Fibroblast of skin of scalp (primary cell): ENCODE measurements at regions not wholly inside any gene's neighbourhood (a gene's known extent, or its start where the extent isn't known, plus 50 kb on each side); places are given as distances from the start of the nearest gene placed in this dataset.
A peak's percentile ranks its signal among the peaks of the same experiment; 100 is the strongest.

Experiments
- DNase-seq: peaks from one replicate; pipeline ENCODE4 v3.0.0-alpha.2; 2013

DNA sequence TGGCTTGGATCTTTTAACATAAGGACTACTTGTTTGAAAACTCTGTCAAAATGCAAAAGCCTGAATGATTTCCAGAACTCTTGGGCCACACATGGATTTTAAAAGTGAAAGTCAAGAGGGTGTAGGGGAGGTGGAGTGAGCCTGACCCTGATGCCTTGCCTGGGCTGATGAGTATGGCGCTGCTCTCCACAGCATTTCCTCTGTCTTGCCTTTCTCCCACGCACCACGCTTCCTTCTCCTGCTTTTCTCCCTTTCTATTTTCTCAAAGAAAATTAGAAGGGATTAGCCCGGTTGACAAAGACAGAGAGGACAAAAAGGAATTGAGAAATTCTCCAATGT, 207.0 kb upstream of the CCDC68 start:
- DNase-seq = no peak

GRCh38 chr18:55163550-55163949, 204.3 kb upstream of the CCDC68 start:
- DNase-seq = no peak

- no peak for DNase-seq
Measured at GRCh38 chr18:55161916-55162315, 202.7 kb upstream of the CCDC68 start.

GRCh38 chr18:55159027-55159426, 199.8 kb upstream of the CCDC68 start:
- no peak for DNase-seq

- DNase-seq = no peak
Measured at GRCh38 chr18:55158570-55158969, 199.3 kb upstream of the CCDC68 start.

- no peak for DNase-seq
Measured at GRCh38 chr18:55153346-55153745, 194.1 kb upstream of the CCDC68 start.

GRCh38 chr18:55152801-55153200, 193.5 kb upstream of the CCDC68 start:
- DNase-seq = peak; percentile 57

DNA sequence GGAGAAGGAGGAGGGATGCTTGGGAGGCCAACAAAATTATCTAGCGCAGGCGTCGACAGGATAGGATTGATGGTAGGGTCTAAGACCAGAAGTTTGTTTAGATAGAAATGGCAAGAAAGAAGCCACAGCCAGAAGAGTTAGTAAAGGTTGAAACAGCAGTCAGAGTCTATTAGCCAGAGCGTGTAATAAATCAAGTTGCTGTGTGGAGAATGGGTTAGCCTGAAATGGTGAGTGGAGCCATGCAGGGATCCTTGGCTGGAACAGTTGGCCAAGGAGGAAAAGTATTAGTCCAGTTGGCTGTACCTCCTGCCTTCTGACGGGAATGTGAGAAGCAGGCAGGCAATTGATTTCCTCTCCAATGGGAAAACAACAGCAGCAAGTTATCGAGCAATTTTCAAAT, 190.7 kb upstream of the CCDC68 start:
- DNase-seq = no peak

DNA sequence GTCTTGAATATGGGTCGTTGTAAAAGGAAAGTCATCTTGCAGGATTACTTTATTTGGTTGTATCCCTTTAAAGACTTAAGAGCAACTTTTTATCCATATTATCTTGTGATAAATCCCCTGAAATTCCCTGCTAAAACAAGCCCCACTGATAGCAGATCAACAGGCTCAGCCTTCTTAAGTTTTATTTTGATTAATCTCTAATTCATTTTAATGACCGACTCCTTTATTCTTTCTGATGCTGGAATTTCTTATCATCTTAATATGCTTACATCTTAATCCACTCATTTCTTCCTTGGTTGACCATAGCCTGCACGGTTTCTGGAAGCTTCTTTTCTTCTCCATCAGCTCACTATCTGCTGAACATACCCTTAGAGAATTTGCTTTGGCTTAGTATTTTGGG, 188.5 kb upstream of the CCDC68 start:
- DNase-seq = no peak

- DNase-seq = no peak
Measured at GRCh38 chr18:55144193-55144930, 185.1 kb upstream of the CCDC68 start.

DNA sequence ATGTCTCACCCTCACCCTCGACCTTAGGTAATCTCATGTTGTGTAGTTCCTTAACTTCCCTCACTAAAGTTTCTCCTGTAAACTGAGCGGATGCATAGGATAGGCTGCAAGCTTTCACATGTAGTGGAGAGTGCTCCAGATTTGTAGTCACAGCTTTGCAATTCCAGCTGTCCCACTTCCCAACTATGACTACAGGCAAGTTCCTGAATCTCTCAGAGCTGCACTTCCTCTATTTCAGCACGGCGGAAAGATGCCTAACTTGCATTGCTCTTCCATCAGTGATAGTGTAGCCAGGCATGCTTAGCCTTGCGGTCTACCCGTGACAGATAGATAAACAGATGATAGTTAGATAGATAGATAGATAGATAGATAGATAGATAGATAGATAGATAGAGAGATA, 183.1 kb upstream of the CCDC68 start:
- no peak for DNase-seq

- DNase-seq = peak; percentile 52
Measured at GRCh38 chr18:55141318-55141717, 182.1 kb upstream of the CCDC68 start.

DNA sequence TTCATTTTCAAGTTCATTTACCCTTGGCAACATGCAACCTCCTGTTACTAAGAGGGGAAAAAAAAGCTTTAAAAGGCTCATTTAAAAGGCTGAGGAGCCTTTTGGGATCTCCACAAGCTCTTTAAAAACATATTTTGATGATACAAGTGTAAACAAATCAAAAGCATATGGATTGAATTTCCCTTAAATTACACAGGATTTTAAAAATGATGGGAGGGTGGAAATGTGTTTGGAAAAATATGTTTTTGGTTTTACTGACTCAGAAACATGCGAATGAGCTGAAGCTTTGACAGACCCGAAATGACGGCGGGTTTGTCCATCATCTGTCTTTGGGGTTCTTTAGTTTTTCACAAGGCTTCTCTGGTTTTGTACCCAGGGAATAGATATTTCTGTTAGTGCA, 180.6 kb upstream of the CCDC68 start:
- DNase-seq = peak; percentile 10

DNA sequence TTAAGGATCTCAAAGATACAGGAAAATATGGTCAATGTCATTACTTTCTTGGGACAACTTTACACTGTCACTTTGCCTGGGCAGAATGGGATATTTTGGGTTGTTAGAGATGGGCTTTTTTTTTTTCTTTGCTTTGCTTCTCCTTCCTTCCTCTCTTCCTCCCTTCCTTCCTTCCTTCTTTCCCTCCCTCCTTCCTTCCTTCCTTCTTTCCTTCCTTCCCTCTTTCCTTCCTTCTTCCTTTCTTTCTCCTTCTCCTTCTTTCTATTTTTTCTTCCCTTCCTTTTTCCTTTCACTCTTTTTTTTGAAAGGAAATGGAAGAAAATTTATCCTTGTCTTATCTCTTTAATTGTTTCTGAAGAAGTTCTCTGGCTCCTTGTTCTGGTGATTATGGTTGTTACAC, 180.0 kb upstream of the CCDC68 start:
- no peak for DNase-seq

- DNase-seq = no peak
Measured at GRCh38 chr18:55138401-55138800, 179.1 kb upstream of the CCDC68 start.

DNA sequence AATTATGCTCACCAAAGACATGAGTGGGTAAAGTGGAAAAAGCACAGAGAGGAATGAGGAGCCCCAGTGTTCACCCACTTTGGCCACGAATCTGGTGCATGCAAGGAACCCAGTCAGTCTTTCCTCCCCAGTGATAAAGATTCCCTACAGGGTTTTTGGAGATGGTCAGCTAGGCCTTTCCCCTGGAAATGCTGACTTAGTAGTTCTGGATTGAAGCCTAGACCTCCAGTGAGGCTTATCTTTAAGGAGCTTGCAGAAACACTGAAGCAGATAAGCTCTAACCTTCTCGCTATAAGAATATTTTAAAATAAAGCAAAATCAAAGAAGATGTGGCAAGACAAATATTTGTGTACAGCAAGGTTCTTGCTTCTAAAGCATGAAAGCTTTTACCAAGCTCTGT, 178.3 kb upstream of the CCDC68 start:
- DNase-seq = no peak

- DNase-seq = no peak
Measured at GRCh38 chr18:55136864-55137263, 177.6 kb upstream of the CCDC68 start.

GRCh38 chr18:55136258-55136657, 177.0 kb upstream of the CCDC68 start:
- DNase-seq = no peak

DNA sequence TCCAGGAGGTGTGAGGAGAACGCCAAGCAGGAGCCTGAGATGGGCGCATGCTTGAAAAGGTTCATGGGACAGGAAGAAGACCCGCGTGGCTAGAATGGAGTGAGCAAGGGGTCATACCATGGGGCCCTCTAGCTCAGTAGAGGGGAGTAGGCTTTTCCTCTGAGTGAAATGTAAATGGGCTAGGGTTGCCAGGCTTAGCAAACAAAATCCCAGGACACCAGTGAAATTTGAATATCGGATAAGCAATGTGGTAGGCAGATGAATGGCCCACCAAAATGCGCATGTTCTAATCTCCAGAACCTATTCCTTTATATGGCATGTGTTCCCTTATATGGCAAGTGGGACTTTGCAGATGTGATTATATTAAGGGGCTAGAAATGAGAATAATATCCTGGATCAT, 174.1 kb upstream of the CCDC68 start:
- no peak for DNase-seq

GRCh38 chr18:55128437-55128836, 169.2 kb upstream of the CCDC68 start:
- DNase-seq = no peak

- DNase-seq = peak; percentile 55
Measured at GRCh38 chr18:55124078-55124763, 165.0 kb upstream of the CCDC68 start.

- no peak for DNase-seq
Measured at GRCh38 chr18:55123361-55123760, 164.1 kb upstream of the CCDC68 start.

DNA sequence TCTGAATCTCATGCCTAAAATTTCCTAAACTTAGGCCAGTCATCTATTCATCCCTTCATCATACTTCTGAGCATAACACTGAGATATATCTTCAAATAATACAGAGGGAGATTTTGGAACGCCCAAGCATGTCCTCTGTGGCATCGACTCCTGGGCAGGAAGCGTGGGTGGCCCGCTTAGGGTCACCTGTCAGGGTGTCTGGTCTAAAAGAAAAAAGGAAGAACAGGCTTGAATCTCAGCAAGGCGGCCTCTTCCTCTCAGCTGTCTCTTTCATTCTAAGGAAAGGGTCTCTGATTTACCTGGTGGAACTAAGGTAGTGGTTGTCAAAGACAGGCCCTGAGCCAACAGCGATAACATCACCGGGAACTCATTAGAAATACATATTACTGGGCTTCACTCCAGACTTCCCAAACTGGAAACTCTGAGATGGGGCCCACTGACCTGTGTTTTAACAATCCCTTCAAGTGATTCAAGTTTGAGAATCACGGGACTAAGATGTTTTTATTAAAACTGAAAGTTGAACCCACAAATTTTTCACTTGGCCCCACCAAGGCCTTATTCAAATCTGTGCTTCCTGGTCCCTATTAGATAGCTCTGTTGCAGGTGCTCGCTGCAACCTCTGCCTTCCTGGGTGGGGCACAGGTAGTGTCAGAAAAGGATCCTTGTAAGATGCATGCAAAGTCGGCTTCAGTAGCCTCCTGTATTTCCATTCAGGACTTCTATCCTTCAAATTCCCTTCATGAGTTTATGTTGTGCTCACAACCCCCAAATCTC, 162.3 kb upstream of the CCDC68 start:
- DNase-seq = no peak

- no peak for DNase-seq
Measured at GRCh38 chr18:55120896-55121295, 161.6 kb upstream of the CCDC68 start.
